GM19397 (cell line): ENCODE measurements at regions not wholly inside any gene's neighbourhood (a gene's known extent, or its start where the extent isn't known, plus 50 kb on each side); places are given as distances from the start of the nearest gene placed in this dataset.

Experiments used
- ATAC-seq: cut with Tn5 transposase; IDR thresholded peaks from one replicate; pipeline ENCODE4 v1.9.1; 2021; ENCODE audit warnings: mild to moderate bottlenecking, moderate library complexity; ENCODE audit not compliant: unreplicated experiment

DNA sequence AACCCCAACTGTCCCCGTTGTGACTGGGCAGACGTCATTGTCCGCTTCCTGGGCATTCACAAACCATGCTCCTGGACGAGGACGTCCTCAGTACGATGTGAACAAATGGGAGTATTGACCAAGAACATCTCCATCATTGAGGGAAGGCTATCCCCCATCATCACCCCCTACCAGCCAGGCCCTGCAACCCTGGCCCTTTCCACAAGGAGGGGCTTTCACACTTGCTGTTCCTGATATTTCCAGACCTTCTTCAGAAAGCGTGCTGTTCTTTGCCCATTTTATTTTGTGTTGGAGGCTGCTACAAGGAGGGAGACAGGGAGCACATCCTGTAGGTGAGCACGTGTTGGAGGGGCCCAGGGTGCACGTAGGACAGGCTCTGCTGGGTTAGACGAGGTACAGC, 277.0 kb upstream of the LRRC3B start:
- no peak for ATAC-seq

DNA sequence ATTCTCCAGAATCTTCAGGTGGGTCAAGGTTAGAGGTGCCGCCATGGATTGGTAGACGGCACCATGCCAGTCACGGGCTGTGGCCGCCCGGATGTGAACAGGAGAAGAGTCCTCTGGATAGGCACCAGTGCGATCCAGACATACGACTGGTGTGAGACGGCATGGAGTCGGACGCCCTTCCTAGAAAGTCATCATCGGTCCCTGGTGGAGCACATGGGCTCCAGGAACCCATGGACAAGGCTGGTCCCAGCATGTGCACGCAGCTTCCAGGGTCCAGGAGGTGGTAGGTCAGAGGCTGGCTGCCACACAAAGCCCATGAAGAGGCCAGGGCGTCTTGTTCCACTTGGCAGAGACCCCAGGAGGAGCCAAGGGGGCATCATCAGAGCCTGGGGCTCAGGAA, 276.1 kb upstream of the LRRC3B start:
- ATAC-seq = no peak

DNA sequence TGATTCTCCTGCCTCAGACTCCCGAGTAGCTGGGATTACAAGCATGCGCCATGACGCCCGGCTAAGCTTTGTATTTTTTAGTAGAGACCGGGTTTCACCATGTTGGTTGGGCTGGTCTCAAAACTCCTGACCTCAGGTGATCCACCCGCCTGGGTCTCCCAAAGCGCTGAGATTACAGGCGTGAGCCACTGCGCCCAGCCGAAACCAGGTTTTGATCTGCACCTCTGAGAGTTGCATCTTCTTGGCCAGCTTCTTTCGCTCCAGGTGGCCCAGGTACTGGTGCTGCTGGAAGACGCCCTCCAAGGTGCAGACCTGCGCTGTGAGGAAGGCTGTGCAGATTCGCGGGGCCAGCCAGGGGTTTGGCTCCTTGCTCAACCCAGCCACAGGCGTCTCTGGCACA, 275.4 kb upstream of the LRRC3B start:
- ATAC-seq = no peak

DNA sequence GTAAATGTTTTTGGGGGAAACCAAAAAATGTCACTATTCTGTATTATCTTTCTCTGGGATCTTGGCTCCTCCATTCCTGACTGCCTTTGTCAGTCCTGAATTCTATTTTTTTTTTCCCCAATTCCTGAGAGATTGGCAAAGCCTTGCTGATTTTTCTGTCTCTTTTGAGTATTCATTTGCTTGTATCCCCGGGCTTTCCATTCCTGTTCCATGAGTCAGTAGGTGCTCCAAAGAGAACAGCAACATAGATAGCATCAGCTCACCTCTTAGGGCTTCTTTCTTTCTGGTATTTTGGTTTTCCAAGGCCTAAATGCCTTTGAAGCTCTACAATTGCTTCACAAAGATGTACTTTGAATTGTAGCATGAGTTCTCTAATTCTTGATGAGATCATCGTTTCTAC, 271.7 kb upstream of the LRRC3B start:
- ATAC-seq = no peak

DNA sequence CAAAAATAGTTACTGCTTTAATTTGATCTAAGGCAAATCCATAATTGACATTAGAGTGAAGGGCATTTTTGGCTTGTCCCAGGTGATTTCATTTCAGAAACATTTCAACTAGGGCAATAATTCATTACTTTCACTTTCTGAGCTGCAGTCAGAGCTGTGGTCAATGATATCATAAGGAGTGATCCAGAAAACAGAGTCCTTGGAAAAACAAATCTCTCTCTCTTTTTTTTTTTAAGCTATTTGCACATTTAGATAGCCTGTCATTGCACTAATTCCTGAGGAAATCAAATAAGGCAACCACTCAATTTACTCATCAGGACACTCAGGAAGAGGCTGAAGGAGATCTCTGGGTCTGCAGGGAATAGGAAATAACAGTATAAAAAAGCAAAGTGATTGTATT, 269.5 kb upstream of the LRRC3B start:
- no peak for ATAC-seq

DNA sequence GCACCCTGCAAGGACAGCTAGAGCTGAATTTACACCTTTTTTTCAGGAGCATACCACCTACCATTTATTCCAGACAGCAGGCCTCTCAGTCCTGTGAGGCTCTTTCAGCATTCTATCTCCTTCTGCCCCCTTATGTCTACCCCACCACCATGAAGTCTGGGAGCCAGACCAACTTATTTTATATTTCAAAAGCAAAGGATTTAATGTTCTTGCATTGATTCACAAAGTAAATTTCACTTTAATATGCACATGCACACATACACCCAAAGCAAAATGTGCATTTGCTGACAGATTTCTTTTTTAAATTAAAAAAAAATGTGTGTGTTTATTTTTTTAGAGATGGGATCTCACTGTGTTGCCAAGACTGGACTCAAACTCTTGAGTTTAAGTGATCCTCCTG, 264.2 kb upstream of the LRRC3B start:
- ATAC-seq = no peak

DNA sequence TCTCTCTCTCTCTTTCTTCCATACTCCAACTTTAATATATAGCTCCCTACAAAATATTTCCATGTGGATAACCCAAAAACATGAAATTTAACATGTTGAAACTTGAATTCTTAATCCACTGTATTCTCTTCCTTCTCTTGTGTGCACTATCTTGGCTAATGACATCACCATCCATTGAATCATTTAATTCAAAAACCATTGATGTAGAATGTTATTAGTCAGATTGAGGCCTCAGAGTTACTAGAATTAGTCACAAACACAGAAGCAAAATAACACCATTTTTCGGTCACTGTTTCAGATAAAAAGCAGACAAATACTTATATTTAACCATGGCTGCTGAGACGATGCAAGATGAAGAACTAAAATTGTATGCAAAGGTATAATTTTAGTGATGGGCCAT, 256.9 kb upstream of the LRRC3B start:
- no peak for ATAC-seq

DNA sequence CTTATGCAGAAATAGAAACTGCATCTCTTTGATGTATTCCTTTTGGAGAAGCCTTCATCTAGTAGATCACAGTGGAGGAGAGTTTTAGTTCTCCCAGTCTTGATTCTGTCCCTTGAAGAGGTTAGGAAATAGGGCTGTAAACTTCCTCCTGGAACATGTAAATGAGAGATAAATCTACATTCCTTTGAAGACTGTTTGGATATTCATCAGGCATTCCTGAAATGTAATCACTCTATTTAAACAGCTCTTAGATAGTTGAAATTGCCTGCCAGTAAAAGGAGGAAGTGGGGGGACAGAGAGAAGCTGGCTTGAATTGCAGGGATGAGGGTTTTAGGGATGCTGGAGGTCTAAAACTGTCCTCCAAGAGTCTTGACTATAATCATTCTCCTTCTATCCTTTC, 254.3 kb upstream of the LRRC3B start:
- ATAC-seq = no peak

DNA sequence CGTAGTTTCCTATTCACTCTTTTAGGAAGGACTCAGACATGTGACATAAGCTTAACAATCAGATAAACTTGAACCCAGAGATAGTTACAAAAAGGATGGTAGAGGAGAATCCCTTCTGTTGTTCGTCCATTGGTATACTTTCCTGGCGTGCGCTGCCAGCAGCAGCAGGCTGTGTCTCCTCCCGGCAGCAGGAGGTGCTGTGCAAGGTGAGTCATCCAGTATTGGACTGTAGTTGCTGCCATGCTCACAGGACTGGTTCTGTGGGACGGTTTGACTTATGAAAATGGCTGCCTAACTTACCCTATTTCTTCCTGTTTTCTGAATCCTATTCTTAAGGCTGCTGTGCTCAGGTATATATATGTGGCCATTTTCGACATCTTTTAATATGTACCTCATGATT, 253.4 kb upstream of the LRRC3B start:
- ATAC-seq = no peak

DNA sequence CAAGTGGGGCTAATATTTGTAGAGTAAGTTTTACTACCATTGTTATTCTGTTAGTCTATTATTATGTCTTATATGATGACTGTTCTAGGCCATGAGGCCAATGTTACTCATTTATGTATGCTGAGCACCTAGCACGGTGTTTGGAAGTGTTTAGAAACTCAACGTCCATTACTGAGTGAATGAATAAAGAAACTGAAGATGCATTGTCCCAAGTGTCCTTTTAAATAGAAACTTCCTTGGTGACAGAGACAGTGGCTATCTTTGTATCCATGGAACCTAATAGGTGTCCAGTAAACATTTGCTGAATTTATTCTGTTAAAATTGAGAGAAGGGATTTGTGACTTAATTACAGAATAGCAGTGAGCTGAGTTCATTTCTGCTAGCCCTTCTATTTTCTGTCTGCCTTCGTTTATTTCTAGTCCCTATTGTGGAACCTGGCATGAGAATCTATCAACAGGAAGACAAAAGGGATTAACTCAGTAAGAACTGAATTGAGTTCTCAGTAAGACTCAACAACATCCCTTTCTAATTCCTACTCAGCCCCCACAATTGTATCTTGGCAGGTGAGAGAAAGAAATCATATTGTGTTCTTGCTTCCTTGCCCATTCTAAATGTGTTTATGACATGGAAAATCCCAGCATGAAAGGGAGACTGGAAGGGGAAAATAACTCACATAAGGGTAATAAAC, 246.6 kb upstream of the LRRC3B start:
- no peak for ATAC-seq

DNA sequence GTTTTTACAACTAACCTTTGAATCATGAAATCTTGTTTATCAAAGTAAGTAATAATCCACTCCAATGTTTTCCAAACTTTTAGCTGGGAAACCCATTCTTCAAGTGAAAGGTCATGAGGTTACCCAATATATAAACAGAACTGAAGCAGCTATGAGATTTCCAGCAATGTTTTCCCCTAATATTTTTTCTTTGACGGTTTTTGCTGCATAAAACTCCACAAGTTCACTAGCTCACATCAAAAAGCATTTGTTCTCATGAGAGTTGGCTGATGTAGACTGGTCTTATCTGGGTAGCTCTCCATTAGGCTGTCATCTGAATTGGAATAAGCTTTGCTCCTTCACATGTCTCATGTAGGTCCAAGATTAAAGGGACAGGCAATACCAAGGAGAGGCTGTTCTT, 241.2 kb upstream of the LRRC3B start:
- no peak for ATAC-seq

DNA sequence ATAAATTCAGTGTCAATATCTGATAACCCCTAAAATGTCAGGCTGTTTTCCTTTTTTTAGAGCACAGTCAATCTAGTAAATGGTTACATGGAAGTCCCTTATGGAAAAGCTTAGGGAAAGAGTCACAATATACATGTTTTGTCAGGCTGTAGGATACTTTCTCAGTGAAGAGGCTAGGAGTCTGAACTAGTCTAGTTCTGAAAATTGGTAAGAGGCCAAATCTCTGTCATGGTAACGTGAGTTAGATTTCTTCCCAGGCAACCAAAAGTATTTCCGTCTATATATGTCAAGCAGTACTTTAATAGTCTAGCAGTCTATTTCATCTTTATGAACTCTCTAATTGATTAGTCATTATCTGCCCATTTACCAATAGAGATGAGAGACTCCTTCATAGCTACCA, 215.9 kb upstream of the LRRC3B start:
- no peak for ATAC-seq

DNA sequence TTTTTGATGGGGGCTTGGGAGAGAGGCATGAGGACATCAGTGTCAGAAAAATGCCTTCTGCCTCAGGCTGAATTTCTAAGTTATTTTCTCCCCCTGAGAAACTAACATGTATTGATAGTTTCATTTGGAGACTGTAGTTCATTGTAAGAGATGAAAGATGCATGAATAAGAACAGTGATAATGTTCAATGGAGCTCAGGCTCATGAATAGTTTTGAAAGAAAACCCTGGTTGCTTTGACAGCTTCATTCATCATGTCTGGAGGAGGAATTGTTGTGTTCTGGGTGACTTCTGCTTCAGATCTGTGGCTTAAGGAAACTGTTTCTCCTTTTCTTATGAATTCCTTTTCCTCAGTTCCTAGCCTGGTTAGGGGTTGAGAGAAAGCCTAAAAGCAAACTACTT, 204.0 kb upstream of the LRRC3B start:
- ATAC-seq = no peak

DNA sequence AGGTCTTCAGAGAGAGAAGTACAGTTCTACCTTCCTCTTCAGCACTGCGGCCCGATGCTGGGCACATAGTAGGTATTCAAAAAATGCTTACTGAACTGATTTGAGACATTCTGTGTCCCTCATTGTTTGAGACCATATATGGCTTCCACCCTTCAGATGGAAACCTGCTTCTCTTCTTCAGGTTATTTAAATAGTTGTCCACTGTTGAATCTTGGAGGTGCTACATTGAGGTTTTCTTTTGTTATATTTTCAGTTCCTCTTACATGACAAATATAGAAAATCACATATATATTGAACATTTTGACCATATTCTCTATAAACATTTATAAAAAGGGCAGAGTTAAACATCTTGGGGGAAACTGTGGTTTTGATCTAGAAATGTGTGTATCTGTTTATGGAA, 200.2 kb upstream of the LRRC3B start:
- ATAC-seq = no peak

DNA sequence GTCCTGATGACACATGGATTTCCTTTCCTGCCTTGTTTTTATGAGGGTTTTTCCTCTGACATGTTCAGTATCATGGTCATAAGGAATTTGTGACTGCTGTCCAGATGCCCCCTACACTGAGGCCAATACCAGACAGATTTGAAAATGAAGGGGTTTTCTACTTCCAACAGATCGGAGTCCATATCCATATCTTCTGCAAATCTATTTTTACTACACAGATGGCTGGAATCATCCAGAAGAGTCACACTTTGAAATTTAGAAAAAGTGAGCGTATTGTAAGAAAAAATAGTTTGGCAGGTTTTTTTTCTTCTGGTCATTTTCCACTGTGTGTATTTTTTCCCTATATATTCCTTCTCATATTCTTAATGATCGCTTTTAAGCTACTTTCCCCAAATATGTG, 197.5 kb upstream of the LRRC3B start:
- ATAC-seq = no peak

DNA sequence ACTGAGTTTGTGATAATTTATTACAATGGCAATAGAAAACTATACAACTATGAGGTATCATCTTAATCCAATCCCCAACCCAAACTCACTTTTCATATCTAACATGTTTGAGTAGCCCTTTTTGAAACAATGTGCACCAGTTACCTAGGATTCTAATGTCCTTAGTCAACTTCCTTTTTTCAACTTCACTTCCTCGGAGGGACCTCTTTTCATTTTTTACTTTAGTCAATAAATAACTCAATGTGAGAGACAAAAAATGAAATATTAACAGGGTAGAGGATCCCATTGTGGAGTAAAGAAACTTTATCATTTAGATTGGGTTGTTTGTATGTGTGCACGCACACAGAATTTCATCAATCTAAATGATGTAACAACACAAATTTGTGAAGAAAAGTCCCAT, 193.6 kb upstream of the LRRC3B start:
- no peak for ATAC-seq

DNA sequence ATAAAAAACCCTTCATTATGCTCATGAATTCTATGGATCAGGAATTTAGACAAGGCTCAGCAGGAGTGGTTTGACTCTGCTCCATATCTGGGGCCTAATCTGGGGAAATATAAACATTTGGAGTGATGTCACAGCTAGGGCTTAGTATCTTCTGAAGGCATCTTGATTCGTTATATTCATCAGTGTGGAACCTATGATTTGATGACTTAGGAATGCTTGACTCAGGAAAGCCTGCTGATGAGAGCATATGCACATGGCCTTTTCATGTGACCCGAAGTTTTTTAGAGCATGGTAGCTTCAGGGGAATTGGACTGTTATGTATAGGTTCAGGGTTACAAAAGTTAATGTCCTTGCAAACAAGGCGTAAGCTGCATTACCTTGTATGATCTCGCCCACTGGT, 184.9 kb upstream of the LRRC3B start:
- ATAC-seq = no peak

DNA sequence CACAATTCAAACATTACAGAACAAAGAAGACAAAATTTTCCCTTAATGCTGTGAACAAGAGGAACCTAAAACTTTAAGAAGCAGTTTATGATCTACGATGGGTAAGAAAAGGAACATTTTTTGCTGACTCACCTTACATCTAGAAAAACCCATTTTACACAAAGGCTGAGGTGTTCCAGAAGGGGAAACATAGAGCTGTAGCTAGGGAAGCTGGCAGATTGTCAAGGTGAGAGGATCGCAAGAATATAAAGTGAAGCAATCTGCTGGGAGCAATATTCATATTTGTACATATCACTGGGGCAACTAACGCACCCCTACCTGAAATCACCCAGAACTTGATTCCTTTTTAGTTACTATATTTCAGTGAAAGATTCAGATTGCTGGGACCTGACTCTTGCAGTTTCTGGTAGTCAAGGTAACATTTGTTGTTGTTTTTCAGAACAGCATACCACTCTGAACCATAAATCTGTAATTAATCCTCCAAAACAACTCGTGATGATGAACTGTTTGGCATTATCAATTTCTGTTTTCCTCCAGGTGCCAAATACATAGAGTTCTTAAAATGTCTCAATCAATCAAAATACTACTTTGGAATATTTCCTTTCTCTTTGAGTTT, 184.1 kb upstream of the LRRC3B start:
- no peak for ATAC-seq

DNA sequence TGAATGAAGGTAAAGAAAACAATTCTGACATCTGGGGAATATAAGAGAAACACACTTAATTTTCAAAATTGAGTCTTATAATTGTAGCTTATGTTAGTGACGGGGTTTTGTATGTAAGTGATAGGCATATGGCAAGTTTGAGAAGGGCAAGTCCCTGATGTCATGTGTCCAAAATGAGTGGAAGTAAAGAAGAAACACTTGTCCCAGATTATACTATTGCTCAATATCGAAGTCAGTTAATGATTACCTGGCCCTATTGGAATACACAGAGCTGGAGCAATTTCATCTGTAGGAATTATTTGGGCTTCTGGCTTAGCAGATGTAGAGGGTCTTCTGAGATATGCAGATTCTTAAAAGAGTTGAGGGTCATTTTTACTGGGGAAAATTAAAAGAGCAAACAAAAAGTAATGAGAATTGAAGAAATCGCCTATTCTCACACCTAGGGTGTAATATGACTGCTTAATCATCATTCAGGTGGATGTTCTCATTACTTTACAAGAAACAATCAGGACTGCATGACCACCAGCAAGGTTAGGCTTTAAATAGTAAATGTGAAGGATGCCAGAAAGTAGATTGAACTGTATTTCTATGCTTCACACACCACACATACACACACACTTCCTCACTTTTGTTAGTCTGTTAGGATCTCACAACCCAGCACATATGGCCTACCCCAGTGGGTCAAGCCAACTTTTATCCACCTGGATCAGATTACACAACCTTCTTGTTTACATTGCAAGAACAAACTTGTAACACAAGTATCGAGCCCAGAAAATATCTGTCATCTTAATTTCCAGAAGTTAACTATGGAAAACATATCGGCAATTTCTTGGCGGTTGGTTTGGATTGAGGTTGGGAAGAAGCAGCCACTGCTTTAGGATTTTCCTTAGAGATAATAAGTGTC, 183.3 kb upstream of the LRRC3B start:
- no peak for ATAC-seq

DNA sequence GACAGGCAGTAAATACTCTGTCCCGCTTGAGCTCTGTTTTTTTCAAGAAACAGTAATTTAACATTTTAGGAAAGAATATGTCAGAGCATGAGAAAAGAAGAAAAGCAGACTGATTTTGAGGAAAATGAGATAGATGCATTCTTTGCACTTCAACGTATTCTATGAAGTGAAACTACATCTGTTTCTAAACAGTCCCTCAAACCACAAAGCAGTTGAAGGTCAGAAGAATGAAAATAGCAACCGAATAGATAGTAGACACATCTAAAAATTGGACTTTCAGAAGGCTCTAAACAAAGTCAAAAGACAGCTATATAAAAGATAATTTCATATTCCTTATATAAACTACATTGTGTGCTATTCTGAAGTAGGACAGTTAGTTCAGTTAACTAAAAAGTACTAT, 172.6 kb upstream of the LRRC3B start:
- ATAC-seq = no peak

DNA sequence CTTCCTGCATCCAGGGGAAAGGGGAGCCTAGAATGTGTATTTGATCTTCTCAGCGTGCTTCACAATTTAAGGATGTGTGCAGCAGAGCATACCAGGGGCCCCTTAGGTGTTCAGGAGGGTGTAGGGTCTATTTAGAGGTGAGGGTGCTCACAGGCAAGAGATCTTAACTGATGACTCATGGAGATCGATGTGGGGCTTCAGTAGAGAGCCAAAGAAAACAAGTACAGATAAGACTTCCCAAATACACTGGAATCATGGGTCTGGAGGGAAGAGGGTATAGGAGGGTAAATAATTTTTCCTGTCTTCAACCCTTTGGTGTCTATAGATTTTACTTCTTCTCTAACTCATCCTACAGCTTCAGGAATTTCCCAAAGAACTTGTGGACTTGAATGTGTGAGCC, 170.2 kb upstream of the LRRC3B start:
- no peak for ATAC-seq

DNA sequence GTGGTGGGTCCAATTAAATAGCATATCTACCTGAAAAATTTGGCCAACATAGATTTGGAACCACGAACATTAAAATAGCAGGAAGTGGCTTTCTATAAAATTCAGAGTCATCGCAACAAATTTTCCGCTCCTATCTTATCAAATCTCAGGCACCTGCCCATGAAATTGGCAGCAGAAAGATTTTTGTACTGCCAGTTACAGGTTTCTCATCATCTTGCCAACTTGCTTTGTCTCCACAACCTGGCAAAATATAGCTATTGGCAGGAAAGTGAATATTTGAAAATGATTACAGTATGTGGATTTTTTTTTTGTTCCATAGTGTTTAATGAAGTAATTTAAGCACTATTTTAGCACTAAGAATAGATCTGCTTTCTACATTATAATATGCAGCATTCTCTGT, 161.6 kb upstream of the LRRC3B start:
- no peak for ATAC-seq
